GM06990 (cell line): ENCODE measurements at regions not wholly inside any gene's neighbourhood (a gene's known extent, or its start where the extent isn't known, plus 50 kb on each side); places are given as distances from the start of the nearest gene placed in this dataset.

Experiments
- DNase-seq: peaks from one replicate; pipeline ENCODE4 v3.0.0-alpha.2; 2011; ENCODE audit not compliant: insufficient read length; ENCODE audit errors: extremely low read depth
- H3K27me3 ChIP-seq: replicated peaks from 2 replicates; pipeline ENCODE4 v1.6.0; 2011; ENCODE audit warnings: low read length; ENCODE audit not compliant: control insufficient read depth, insufficient read depth
- H3K36me3 ChIP-seq: 2 replicates; pipeline ENCODE4 v1.5.1; 2011; ENCODE audit warnings: low read length; ENCODE audit not compliant: control insufficient read depth, insufficient read depth
- H3K4me3 ChIP-seq: replicated peaks from 2 replicates; pipeline ENCODE4 v1.5.1; 2011; ENCODE audit warnings: low read depth, mild to moderate bottlenecking, control low read depth, low read length
- TF ChIP-seq, protein P1 (sequence below): IDR thresholded peaks from 2 replicates; pipeline ENCODE4 v1.5.1; 2011; ENCODE audit warnings: low read length, control low read depth, mild to moderate bottlenecking, inconsistent platforms; ENCODE audit not compliant: insufficient read depth, poor library complexity, severe bottlenecking

GRCh38 chr11:109791337-109791736, 301.9 kb upstream of the ZC3H12C start:
- DNase-seq: no peak
- TF ChIP-seq, protein P1, sequence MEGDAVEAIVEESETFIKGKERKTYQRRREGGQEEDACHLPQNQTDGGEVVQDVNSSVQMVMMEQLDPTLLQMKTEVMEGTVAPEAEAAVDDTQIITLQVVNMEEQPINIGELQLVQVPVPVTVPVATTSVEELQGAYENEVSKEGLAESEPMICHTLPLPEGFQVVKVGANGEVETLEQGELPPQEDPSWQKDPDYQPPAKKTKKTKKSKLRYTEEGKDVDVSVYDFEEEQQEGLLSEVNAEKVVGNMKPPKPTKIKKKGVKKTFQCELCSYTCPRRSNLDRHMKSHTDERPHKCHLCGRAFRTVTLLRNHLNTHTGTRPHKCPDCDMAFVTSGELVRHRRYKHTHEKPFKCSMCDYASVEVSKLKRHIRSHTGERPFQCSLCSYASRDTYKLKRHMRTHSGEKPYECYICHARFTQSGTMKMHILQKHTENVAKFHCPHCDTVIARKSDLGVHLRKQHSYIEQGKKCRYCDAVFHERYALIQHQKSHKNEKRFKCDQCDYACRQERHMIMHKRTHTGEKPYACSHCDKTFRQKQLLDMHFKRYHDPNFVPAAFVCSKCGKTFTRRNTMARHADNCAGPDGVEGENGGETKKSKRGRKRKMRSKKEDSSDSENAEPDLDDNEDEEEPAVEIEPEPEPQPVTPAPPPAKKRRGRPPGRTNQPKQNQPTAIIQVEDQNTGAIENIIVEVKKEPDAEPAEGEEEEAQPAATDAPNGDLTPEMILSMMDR: no peak
- Histone ChIP-seq H3K27me3 (no peaks in the 10 kb centered on the region), H3K4me3 (no peak overlapping the region), H3K36me3 (no peaks in the 10 kb centered on the region)

GRCh38 chr11:109794501-109794900, 298.7 kb upstream of the ZC3H12C start:
- TF ChIP-seq, protein P1: no peak
- Histone ChIP-seq H3K27me3 (no peaks in the 10 kb centered on the region), H3K4me3 (no peak overlapping the region), H3K36me3 (no peaks in the 10 kb centered on the region)
- DNase-seq: no peak

DNA sequence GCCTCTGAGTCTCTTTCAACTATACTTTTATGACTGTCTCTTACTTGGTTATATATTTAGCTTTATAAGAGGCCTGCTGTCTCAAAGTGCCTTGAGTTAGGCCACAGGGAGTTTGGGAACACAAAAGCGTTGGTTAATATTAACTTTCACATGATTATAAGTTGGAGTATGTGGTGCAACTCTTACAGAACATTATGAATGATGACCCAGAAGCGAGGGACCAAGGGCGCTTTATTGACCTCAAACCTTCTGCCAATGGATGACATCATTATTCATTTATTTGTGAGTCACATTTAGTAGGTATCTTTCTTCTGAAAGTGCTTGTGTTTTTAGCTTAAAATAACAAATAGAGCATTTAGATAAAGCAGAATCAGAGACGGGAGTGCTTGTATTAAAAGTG, 298.0 kb upstream of the ZC3H12C start:
- Histone ChIP-seq H3K4me3 (no peak overlapping the region), H3K27me3 (no peaks in the 10 kb centered on the region), H3K36me3 (no peaks in the 10 kb centered on the region)
- DNase-seq: no peak
- TF ChIP-seq, protein P1: no peak

DNA sequence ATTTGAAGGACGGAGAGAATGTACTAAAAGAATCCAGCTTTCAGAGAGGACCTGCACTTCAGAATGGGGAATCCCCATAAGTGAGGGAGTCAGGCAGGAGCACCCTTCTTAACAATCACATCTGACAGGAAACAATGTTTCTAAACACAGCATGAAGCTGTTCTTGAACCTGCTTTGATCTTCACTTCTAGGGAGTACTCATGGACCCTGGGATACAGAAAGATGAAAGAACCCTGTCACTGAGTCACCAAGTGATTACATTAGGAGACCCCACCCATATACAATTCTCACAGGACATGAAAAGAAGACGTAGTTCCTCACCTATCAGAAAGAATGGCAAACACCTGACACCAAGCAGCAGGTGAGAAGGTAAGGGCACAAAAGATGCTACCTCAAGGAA, 296.9 kb upstream of the ZC3H12C start:
- H3K27me3 ChIP-seq: no peaks in the 10 kb centered on the region
- TF ChIP-seq, protein P1: no peak
- no peak overlapping the region for H3K4me3 ChIP-seq
- no peaks in the 10 kb centered on the region for H3K36me3 ChIP-seq
- no peak for DNase-seq

GRCh38 chr11:109798521-109798920, 294.7 kb upstream of the ZC3H12C start:
- Histone ChIP-seq H3K27me3 (no peaks in the 10 kb centered on the region), H3K36me3 (no peaks in the 10 kb centered on the region), H3K4me3 (no peak overlapping the region)
- TF ChIP-seq, protein P1: no peak
- no peak for DNase-seq

DNA sequence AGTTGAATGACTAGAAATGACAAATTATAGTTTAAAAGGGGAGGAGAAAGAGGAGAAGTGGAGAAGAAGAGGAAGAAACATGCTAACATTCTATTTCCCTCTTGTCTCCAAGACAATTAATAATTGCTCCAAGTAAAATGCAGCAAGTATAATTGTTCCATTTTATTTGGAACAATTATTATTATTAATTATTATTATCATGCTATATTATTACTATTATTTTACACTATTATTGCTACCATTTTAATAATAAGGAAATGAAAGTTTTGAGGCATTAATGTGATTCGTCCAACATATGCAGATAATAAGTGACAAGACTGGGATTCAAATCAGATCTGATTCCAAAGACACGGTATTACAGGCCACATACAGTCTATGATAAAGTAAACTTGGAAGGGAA, 293.6 kb upstream of the ZC3H12C start:
- Histone ChIP-seq H3K36me3 (no peaks in the 10 kb centered on the region), H3K4me3 (no peak overlapping the region), H3K27me3 (no peaks in the 10 kb centered on the region)
- DNase-seq: no peak
- TF ChIP-seq, protein P1: no peak
